KOPT-K1 (cell line): ENCODE measurements at regions not wholly inside any gene's neighbourhood (a gene's known extent, or its start where the extent isn't known, plus 50 kb on each side); places are given as distances from the start of the nearest gene placed in this dataset.
"Not testable (repeated sequence)": the region's sequence is repeated elsewhere in the genome, so short reads cannot be mapped to it uniquely, and the experiment has no call there.

Experiments used
- H3K27ac ChIP-seq: fragments of 200-600 bp; sonication (generic); 2 replicates; pipeline ENCODE4 v1.5.1; 2016; ENCODE audit warnings: antibody characterized with exemption, mild to moderate bottlenecking, low read depth, low read length; ENCODE audit not compliant: poor library complexity, severe bottlenecking
- H3K36me3 ChIP-seq: fragments of 200-600 bp; sonication (generic); 2 replicates; pipeline ENCODE4 v1.5.1; 2017; ENCODE audit warnings: antibody characterized with exemption, mild to moderate bottlenecking, low read length, moderate library complexity; ENCODE audit not compliant: insufficient read depth
- H3K9me3 ChIP-seq: fragments of 200-600 bp; sonication (generic); 2 replicates; pipeline ENCODE4 v1.5.1; 2017; ENCODE audit warnings: antibody characterized with exemption, low read length, mild to moderate bottlenecking; ENCODE audit not compliant: insufficient read depth, poor library complexity, severe bottlenecking

DNA sequence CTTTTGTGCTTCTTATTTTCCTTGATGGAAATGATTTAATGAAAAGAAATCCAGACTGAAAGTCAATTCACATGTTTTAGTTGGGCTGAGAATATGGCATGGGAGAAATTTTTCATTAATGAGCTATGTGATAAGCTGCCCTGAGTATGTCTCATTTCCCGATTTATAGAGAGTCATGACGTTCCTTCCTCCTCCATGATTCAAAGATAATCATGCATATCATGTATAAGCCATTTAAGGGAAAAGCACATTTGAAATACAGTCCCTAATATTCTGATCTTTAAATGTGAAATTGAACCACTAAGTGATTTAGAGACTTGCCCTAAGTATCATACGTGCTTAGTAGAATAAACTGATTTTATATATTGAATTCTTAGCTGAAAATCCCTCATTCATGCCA lies 840.9 kb downstream of the PCDH17 start:
- H3K27ac ChIP-seq: no peak overlapping the region
- no peaks in the 10 kb centered on the region for H3K36me3 ChIP-seq
- no peaks in the 10 kb centered on the region for H3K9me3 ChIP-seq

DNA sequence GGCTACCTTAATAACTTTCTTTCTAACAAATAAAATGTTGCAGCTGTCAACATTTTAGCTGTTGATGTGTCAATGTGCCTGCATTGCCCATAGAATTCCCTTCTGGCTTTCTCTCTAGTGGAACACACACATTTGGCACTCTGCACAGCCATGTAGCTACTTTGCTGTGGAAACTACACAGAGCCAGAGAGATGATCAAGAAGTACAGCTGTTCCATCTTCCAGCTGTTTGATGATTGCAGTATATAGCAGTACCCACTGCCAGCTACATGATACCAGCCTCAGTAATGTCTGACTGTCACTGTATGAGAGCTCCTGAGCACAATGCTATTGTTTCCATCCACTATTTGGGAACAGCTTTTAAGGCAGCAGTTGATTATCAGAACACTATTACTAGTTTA lies 843.0 kb downstream of the PCDH17 start:
- Histone ChIP-seq H3K9me3 (no peaks in the 10 kb centered on the region), H3K27ac (no peak overlapping the region), H3K36me3 (no peaks in the 10 kb centered on the region)

DNA sequence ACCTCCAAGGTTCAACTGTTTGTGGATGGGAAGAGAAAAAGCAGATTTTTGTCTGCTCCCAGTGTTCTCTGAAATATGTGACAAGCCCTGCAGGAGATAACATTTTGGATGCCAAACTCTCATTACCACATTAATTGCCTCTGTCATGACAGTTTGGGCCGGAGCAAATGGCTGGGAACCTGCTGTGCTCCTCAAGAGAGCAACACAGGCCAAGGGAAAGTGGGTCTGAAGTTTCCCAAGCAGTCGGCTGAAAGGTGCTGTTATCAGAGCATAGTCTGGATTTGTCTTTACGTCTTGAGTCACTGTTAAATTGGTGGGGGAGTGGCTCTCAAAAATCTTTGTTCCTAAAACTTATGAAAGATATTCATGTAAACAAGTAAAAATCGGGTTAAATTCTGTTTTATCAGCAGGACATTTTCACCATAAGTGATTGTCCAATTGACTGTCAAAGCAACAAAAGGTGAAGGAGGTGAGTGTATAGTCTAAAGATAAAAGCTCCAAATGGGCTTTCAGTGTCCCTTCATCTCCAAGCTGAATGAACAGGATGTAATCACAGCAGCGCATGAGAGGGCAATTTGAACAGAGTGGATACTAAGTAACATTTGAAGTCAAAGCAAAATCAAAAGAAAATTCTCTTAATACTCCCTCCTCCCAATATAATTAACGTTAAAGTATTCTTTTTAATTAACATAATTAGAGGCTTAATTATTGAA lies 844.8 kb downstream of the PCDH17 start:
- Histone ChIP-seq H3K36me3 (no peaks in the 10 kb centered on the region), H3K9me3 (no peaks in the 10 kb centered on the region), H3K27ac (no peak overlapping the region)

DNA sequence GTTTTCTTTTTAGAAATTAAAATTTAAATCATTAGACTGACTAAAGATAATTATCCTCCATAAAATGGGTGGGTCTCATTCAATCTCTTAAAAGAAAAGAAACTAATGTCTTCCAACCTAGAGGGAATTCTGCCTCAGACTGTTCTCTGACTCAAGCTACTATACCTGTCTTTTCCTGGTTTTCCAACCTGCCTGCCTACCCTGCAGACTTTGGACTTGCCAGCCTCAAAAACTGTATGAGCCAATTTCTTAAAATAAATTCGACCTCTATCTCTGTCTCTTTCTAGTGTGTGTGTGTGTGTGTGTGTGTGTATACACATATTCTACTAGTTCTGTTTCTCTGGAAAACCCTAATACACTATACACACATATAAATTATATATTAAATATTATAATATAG lies 847.3 kb downstream of the PCDH17 start:
- Histone ChIP-seq H3K36me3 (no peaks in the 10 kb centered on the region), H3K9me3 (no peaks in the 10 kb centered on the region), H3K27ac (no peak overlapping the region)

DNA sequence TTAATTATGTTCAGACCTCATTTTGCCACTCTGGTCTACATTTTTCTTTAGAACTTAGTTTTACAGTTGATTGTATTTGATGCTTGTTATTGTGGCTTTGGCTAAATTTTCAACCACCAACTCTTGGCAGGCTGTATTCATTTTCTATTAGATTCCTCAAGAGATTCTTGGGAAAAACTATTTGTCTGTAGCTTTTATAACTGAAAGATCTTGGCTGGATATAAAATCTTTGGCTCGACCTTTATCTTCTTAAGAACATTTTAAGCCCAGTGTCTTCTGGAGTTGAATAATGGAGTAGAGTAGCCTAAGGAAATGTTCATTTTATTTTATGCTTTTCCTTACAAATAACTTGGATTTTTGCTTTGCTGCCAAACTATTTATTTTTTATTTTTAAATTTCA lies 848.5 kb downstream of the PCDH17 start:
- H3K36me3 ChIP-seq: no peaks in the 10 kb centered on the region
- H3K9me3 ChIP-seq: no peaks in the 10 kb centered on the region
- H3K27ac ChIP-seq: no peak overlapping the region

DNA sequence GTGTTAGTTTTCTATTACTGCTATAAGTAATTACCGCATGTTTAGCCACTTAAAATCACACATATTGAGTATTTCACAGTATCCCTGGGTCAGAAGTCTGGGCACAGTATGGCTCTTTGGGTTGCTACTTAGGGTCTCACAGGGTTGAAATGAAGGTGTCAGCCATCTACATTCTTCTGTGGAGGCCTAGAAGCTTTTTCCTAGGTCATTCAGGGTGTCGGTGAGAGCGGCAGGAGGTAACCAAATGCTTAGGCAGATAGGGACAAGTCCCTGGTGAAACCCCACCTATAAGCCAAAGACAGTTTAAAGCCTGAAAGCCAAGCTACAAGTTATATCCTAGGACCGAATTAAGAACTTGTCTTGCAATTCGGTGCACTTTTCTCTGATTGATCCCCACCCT lies 856.7 kb downstream of the PCDH17 start:
- Histone ChIP-seq H3K27ac (no peak overlapping the region), H3K36me3 (no peaks in the 10 kb centered on the region), H3K9me3 (no peaks in the 10 kb centered on the region)

DNA sequence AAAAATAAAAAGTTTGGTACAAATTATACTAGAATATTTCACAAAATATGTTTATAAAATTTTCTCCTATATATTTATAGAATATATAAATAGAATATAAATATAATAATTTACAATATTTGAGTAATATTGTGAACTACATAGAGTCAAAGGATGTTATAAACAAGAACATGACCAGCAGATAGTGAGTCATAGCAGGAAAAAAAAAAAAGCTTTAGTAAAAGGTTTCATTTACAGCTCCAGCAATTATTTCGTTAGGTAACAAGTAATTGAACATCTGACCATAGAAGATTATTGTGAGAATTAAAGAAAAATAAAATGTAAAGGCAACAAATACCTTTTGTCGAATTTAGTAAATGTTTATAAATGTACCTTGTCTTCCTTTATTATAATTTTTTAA lies 864.1 kb downstream of the PCDH17 start:
- no peak overlapping the region for H3K27ac ChIP-seq
- H3K36me3 ChIP-seq: no peaks in the 10 kb centered on the region
- no peaks in the 10 kb centered on the region for H3K9me3 ChIP-seq

DNA sequence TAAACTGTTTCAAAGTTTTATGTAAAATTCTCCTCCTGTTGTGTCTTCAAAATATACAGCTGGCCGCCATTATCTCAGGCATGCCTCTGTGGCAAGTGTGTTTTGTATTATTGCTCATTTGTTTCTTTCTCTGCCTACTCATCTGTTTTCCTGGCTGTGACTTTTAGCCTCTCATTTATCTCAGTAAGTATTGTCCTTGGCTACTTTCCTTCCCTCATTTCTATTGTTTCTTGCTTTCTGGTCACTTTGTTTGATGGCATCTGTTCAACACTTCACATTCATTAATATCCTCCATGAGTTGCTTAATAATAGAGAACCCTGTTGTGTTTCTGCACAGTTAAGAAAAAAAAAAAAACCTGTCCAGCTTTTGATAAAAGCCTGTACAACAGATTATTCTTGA lies 869.4 kb downstream of the PCDH17 start:
- no peaks in the 10 kb centered on the region for H3K36me3 ChIP-seq
- no peaks in the 10 kb centered on the region for H3K9me3 ChIP-seq
- H3K27ac ChIP-seq: no peak overlapping the region

DNA sequence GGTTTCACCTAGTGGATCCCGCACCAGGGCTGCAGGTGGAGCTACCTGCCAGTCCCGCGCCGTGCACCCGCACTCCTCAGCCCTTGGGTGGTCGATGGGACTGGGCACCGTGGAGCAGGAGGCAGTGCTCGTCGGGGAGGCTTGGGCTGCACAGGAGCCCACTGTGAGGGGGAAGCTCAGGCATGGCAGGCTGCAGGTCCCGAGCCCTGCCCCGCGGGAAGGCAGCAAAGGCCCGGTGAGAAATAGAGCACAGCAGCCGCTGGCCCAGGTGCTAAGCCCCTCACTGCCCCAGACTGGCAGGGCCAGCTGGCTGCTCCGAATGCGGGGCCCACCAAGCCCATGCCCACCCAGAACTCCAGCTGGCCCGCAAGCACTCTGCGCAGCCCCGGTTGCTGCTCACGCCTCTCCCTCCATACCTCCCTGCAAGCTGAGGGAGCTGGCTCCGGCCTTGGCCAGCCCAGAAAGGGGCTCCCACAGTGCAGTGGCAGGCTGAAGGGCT lies 872.7 kb downstream of the PCDH17 start:
- H3K9me3 ChIP-seq, H3K36me3 ChIP-seq, H3K27ac ChIP-seq: not testable (repeated sequence)

DNA sequence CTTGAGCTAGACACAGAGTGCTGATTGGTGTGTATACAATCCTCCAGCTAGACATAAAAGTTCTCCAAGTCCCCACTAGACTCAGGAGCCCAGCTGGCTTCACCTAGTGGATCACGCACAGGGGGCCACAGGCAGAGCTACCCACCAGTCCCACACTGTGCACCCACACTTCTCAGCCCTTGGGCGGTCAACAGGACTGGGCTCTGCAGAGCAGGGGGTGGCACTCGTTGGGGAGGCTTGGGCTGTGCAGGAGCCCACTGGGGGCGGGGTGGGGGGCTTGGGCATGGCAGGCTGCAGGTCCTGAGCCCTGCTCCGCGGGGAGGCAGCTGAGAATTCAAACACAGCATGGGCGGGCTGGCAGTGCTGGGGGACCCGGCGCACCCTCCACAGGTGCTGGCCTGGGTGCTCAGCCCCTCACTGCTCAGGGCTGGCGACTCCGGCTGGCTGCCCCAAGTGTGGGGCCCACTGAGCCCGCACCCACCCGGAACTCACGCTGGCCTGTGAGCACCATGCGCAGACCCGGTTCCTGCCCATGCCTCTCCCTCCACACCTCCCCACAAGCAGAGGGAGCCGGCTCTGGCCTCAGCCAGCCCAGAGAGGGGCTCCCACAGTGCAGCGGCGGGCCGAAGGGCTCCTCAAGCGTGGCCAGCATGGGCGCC lies 873.8 kb downstream of the PCDH17 start:
- H3K36me3 ChIP-seq, H3K9me3 ChIP-seq, H3K27ac ChIP-seq: not testable (repeated sequence)

DNA sequence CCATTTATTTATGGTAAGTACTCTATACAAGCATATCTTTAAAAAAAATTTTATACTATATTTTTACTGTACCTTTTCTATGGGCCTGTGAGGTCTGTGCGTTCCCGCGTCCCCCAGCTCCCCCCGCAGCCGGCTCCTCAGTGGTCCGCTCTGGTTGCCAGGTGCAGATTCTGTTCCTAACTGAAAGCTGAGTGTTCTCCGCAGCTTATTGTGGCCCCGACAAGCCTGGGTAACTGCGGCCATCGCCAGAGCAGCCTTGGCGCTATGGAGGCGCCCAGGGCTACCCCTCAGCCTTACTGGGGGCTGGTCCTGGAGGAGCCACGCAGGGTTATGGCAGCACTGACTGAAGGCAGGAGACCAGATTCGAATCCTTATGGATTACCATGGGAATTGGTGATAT lies 896.8 kb downstream of the PCDH17 start:
- Histone ChIP-seq H3K27ac (no peak overlapping the region), H3K9me3 (no peaks in the 10 kb centered on the region), H3K36me3 (no peaks in the 10 kb centered on the region)

DNA sequence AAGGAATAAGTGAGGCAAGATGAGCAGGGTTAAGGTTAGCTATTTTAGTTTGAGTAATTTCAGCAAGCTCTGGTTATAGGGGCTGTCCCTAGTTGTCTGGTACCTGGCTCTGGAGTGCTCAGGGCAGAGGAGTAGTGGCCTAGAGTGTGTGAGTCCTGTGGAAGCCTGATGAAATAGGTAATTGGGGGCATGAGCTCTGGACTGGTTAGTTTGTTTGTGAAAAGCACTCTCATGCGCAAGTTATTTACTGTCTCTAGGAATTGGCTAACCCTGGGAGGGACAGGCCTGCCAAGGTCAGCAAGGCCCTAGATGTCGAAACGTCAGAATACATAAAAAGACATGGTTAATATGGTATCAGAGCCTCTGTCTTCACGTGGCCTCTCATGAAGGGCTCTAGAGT lies 900.1 kb downstream of the PCDH17 start:
- H3K9me3 ChIP-seq: no peaks in the 10 kb centered on the region
- no peaks in the 10 kb centered on the region for H3K36me3 ChIP-seq
- H3K27ac ChIP-seq: no peak overlapping the region

DNA sequence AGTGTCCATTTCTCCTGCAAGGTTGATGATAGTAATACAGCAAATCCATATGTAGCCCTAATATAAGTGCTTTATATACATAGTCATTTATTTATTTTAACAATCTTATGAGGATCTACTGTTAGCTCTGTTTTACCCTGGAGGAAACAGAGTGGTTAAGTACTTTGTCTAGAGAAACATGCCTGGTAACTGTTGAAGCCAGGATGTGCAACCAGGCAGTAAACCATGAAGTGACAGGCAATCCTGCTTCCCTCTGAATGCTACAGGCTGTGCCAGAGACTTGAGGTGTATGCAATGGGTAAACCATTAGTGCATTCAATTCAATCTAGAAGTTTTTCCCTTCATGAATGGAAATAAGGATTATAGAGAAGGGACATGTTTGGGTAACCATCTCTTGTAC lies 911.0 kb downstream of the PCDH17 start:
- Histone ChIP-seq H3K36me3 (no peaks in the 10 kb centered on the region), H3K27ac (no peak overlapping the region), H3K9me3 (no peaks in the 10 kb centered on the region)

DNA sequence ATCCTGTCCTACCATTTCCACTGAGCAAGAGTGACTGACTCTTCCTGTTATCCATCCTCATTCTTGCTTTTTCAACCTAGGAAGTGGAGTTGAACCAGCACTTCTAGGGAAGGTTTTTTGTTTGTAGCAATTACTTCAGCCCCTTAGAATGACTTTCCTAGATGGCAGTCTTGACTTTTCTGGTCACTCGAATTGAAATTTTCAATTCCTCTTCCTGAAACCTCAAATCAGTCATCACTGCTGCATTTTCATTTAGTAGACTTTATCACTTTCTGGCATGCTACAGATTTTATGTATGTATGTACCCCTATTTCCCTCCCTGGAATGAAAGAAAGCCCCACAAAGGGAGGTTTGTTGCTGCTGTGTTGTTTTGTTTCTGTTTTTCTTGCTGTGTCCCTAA lies 915.9 kb downstream of the PCDH17 start:
- Histone ChIP-seq H3K9me3 (no peaks in the 10 kb centered on the region), H3K27ac (no peak overlapping the region), H3K36me3 (no peaks in the 10 kb centered on the region)

DNA sequence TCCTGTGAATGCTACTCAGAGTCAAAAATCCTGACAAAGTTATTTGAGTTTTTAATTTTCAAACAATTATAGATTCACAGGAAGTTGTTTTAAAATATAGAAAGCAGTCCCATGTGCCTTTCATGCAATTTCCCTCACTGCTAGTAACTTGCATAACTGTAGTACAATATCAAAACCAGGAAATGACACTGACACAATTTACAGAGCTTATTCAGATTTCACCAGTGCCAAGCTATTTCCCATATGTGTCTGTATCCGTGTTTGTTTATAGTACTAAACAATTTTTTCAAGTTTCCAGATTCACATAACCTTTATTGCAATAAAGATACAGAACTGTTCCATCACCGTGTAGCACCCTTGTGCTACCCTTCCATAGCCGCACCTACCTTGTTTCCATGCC lies 934.6 kb downstream of the PCDH17 start:
- H3K27ac ChIP-seq: no peak overlapping the region
- no peaks in the 10 kb centered on the region for H3K36me3 ChIP-seq
- H3K9me3 ChIP-seq: no peaks in the 10 kb centered on the region

DNA sequence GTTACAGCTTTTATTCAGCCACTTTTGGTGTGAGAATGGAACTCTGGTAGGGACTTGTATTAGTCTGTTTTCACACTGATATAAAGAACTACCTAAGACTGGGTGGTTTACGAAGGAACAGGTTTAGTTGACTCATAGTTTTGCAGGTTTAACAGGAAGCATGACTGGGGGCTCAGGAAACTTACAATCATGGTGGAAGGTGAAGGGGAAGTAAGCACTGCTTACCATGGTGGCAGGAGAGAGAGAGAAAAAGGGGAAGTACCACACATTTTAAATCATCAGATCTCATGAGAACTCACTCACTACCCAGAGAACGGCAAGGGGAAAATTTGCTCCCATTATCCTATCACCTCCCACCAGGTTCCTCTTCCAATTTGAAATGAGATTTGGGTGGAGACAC lies 942.2 kb downstream of the PCDH17 start:
- no peak overlapping the region for H3K27ac ChIP-seq
- no peaks in the 10 kb centered on the region for H3K36me3 ChIP-seq
- no peaks in the 10 kb centered on the region for H3K9me3 ChIP-seq
